ENCODE measurements at regions not wholly inside any gene's neighbourhood (a gene's known extent, or its start where the extent isn't known, plus 50 kb on each side); places are given as distances from the start of the nearest gene placed in this dataset.
"Not testable (repeated sequence)": the region's sequence is repeated elsewhere in the genome, so short reads cannot be mapped to it uniquely, and the experiment has no call there.

DNA sequence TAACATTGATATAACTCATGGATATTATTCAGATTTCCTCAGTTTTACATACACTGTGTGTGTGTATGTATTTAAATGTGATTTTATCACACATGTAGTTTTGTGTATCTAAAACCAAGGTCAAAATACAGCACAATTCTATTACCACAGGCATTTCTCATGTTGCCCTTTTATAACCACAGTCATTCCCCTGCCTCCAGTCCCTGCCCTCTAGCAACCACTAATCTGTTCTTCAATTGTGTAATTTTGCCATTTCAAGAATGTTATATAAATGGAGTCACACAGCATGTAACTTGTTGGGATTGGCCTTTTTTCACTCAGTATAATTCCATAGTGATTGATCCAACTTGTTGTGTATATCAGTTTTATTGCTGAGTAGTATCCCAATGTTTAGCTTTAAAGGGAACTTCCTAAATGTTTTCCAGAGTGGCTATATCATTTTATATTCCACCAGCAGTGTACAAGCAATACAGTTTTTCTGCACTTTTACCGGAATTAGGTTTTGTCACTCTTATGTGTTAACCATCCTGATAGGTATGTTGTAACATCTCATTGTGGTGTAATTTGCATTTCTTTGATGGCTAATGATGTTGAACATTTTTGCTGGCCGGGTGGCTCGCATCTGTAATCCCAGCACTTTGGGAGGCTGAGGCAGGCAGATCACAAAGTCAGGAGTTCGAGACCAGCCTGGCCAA, 338.2 kb downstream of the SOX4 start:
- Mint-ChIP-seq H3K27ac (no peak overlapping the region), H3K27me3 (no peaks in the 10 kb centered on the region), H3K9me3 (ENCODE audit: low read depth) (peaks cover 16% of the 10 kb centered on the region), H3K36me3 (ENCODE audit: insufficient read depth) (peaks cover 33% of the 10 kb centered on the region), H3K4me1 (ENCODE audit: low read depth) (peaks cover 15% of the 10 kb centered on the region), H3K4me3 (ENCODE audit: low read depth) (no peak overlapping the region)
- DNase-seq (ENCODE audit: low spot score, unreplicated experiment): no peak
- TF ChIP-seq CTCF (IDR thresholded peaks at IDR 0.05; ENCODE audit: unreplicated experiment): no peak

- no peak for TF ChIP-seq CTCF (IDR thresholded peaks at IDR 0.05; ENCODE audit: unreplicated experiment)
Observed at GRCh38 chr6:21933351-21933750, 339.8 kb downstream of the SOX4 start.

GRCh38 chr6:21935142-21935541, 341.6 kb downstream of the SOX4 start:
- TF ChIP-seq CTCF (IDR thresholded peaks at IDR 0.05; ENCODE audit: unreplicated experiment): no peak
- Mint-ChIP-seq H3K4me3 (ENCODE audit: low read depth) (no peak overlapping the region), H3K9me3 (ENCODE audit: low read depth) (peaks cover 16% of the 10 kb centered on the region), H3K36me3 (ENCODE audit: insufficient read depth) (peaks cover 30% of the 10 kb centered on the region), H3K27me3 (no peaks in the 10 kb centered on the region), H3K4me1 (ENCODE audit: low read depth) (no peaks in the 10 kb centered on the region), H3K27ac (no peak overlapping the region)
- no peak for DNase-seq (ENCODE audit: low spot score, unreplicated experiment)

More at GRCh38 chr6:21933351-21933750, 339.8 kb downstream of the SOX4 start:
- no peak overlapping the region for H3K4me3 Mint-ChIP-seq (ENCODE audit: low read depth)
- H3K27ac Mint-ChIP-seq: no peak overlapping the region
- H3K36me3 Mint-ChIP-seq (ENCODE audit: insufficient read depth): peaks cover 35% of the 10 kb centered on the region
- no peaks in the 10 kb centered on the region for H3K27me3 Mint-ChIP-seq
- peaks cover 16% of the 10 kb centered on the region for H3K9me3 Mint-ChIP-seq (ENCODE audit: low read depth)
- H3K4me1 Mint-ChIP-seq (ENCODE audit: low read depth): peaks cover 10% of the 10 kb centered on the region
- no peak for DNase-seq (ENCODE audit: low spot score, unreplicated experiment)

- H3K4me1 Mint-ChIP-seq (ENCODE audit: low read depth): no peaks in the 10 kb centered on the region
- H3K4me3 Mint-ChIP-seq (ENCODE audit: low read depth): no peak overlapping the region
- no peak for DNase-seq (ENCODE audit: low spot score, unreplicated experiment)
- H3K27me3 Mint-ChIP-seq: no peaks in the 10 kb centered on the region
- TF ChIP-seq CTCF (IDR thresholded peaks at IDR 0.05; ENCODE audit: unreplicated experiment): peak; percentile 56
- H3K27ac Mint-ChIP-seq: no peak overlapping the region
- H3K36me3 Mint-ChIP-seq (ENCODE audit: insufficient read depth): peaks cover 30% of the 10 kb centered on the region
- H3K9me3 Mint-ChIP-seq (ENCODE audit: low read depth): peaks cover 16% of the 10 kb centered on the region
Observed at GRCh38 chr6:21935561-21936028, 342.0 kb downstream of the SOX4 start.

DNA sequence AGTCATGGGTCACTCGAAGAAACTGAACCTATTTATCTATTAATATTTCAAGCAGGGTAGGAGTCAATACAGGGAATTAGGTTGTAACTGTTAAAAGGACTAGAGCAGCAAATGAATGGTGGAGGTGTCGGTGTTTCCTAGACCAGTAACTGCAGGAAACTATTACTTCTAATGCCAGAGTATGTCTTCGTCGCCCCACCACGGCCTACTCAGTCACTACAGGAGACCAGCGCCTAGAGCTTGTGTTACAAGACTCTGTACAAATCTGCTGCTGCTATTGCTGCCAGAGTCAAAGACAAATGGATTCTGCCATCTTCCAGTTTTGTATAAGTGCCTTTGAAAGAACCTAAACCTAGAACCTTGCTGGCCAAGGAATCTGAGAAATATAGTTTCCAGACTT, 343.9 kb downstream of the SOX4 start:
- H3K4me1 Mint-ChIP-seq (ENCODE audit: low read depth): peaks cover 5% of the 10 kb centered on the region
- H3K27me3 Mint-ChIP-seq: no peaks in the 10 kb centered on the region
- no peak overlapping the region for H3K27ac Mint-ChIP-seq
- peaks cover 20% of the 10 kb centered on the region for H3K36me3 Mint-ChIP-seq (ENCODE audit: insufficient read depth)
- no peak for DNase-seq (ENCODE audit: low spot score, unreplicated experiment)
- no peak overlapping the region for H3K4me3 Mint-ChIP-seq (ENCODE audit: low read depth)
- H3K9me3 Mint-ChIP-seq (ENCODE audit: low read depth): peaks cover 13% of the 10 kb centered on the region
- no peak for TF ChIP-seq CTCF (IDR thresholded peaks at IDR 0.05; ENCODE audit: unreplicated experiment)

DNA sequence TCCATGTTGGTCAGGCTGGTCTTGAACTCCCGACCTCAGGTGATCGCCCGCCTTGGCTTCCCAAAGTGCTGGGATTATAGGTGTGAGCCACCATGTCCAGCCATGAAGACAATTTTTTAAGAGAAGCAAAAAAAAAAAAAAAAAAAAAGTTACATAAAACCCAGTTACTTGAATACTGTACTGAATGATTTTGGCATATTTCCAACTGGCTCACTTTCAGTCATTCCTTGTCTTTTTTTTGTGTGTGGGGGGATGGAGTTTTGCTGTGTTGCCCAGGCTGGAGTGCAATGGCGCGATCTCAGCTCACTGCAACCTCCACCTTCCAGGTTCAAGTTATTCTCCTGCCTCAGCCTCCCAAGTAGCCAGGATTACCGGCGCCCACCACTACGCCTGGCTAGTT, 345.5 kb downstream of the SOX4 start:
- not testable (repeated sequence) for H3K27ac Mint-ChIP-seq; H3K27me3 Mint-ChIP-seq; DNase-seq (ENCODE audit: low spot score, unreplicated experiment); H3K9me3 Mint-ChIP-seq (ENCODE audit: low read depth); H3K4me3 Mint-ChIP-seq (ENCODE audit: low read depth)
- peaks cover 14% of the 10 kb centered on the region for H3K4me1 Mint-ChIP-seq (ENCODE audit: low read depth)
- H3K36me3 Mint-ChIP-seq (ENCODE audit: insufficient read depth): peaks cover 15% of the 10 kb centered on the region
